Frontal cortex (tissue), 3 donors: ENCODE measurements at regions not wholly inside any gene's neighbourhood (a gene's known extent, or its start where the extent isn't known, plus 50 kb on each side); places are given as distances from the start of the nearest gene placed in this dataset.

Source experiments
- DNase-seq, 2 donors: peaks; one replicate each; pipeline ENCODE4 v3.0.0; 2012; ENCODE audit warnings: low spot score in 2 of 2
- FAIRE-seq: peaks from 2 replicates; lab custom pipeline; 2012; peaks lifted over from hg19 to GRCh38; lab: Jason Lieb, UNC
- donor health status: control.
- donor health status: control.
- donor health status: control.

GRCh38 chr5:89279391-89280036 lies 396.5 kb upstream of the MEF2C start:
- DNase-seq = no peak
- no peak for FAIRE-seq

- FAIRE-seq = no peak
- DNase-seq = no peak
Observed at GRCh38 chr5:89277816-89278215, 394.8 kb upstream of the MEF2C start.

GRCh38 chr5:89276566-89277305 lies 393.8 kb upstream of the MEF2C start:
- DNase-seq (no peak), FAIRE-seq (no peak)

GRCh38 chr5:89275066-89275855 lies 392.3 kb upstream of the MEF2C start:
- FAIRE-seq = no peak
- DNase-seq = no peak

GRCh38 chr5:89273289-89273688 lies 390.3 kb upstream of the MEF2C start:
- FAIRE-seq (no peak), DNase-seq (no peak)

- FAIRE-seq = no peak
Observed at GRCh38 chr5:89270901-89271300, 387.9 kb upstream of the MEF2C start.

GRCh38 chr5:89269721-89270120 lies 386.7 kb upstream of the MEF2C start:
- FAIRE-seq = no peak
- no peak for DNase-seq

More at GRCh38 chr5:89270901-89271300, 387.9 kb upstream of the MEF2C start:
- DNase-seq = no peak

GRCh38 chr5:89268460-89268859 lies 385.5 kb upstream of the MEF2C start:
- DNase-seq = no peak
- no peak for FAIRE-seq

GRCh38 chr5:89267788-89268187 lies 384.8 kb upstream of the MEF2C start:
- DNase-seq = no peak
- FAIRE-seq = no peak

GRCh38 chr5:89265511-89266179 lies 382.7 kb upstream of the MEF2C start:
- no peak for DNase-seq

GRCh38 chr5:89263846-89264245 lies 380.9 kb upstream of the MEF2C start:
- DNase-seq (no peak), FAIRE-seq (no peak)

More at GRCh38 chr5:89265511-89266179, 382.7 kb upstream of the MEF2C start:
- FAIRE-seq = no peak

GRCh38 chr5:89262030-89262429 lies 379.0 kb upstream of the MEF2C start:
- DNase-seq (no peak), FAIRE-seq (no peak)

GRCh38 chr5:89260254-89260653 lies 377.3 kb upstream of the MEF2C start:
- FAIRE-seq (no peak), DNase-seq (no peak)

- DNase-seq (no peak), FAIRE-seq (no peak)
Observed at GRCh38 chr5:89255845-89256463, 373.0 kb upstream of the MEF2C start.

- no peak for DNase-seq
- FAIRE-seq = no peak
Observed at GRCh38 chr5:89253666-89254352, 370.8 kb upstream of the MEF2C start.

- FAIRE-seq (no peak), DNase-seq (no peak)
Observed at GRCh38 chr5:89246864-89247263, 363.9 kb upstream of the MEF2C start.

- DNase-seq = no peak
- peak; percentile 30 for FAIRE-seq
Observed at GRCh38 chr5:89246252-89246651, 363.3 kb upstream of the MEF2C start.

- FAIRE-seq (no peak), DNase-seq (no peak)
Observed at GRCh38 chr5:89243611-89244010, 360.6 kb upstream of the MEF2C start.

- DNase-seq (no peak), FAIRE-seq (no peak)
Observed at GRCh38 chr5:89241186-89241585, 358.2 kb upstream of the MEF2C start.
